ENCODE measurements at regions not wholly inside any gene's neighbourhood (a gene's known extent, or its start where the extent isn't known, plus 50 kb on each side); places are given as distances from the start of the nearest gene placed in this dataset.

- DNase-seq (ENCODE audit: low read depth, low spot score), result no peak
- TF ChIP-seq, protein P1, sequence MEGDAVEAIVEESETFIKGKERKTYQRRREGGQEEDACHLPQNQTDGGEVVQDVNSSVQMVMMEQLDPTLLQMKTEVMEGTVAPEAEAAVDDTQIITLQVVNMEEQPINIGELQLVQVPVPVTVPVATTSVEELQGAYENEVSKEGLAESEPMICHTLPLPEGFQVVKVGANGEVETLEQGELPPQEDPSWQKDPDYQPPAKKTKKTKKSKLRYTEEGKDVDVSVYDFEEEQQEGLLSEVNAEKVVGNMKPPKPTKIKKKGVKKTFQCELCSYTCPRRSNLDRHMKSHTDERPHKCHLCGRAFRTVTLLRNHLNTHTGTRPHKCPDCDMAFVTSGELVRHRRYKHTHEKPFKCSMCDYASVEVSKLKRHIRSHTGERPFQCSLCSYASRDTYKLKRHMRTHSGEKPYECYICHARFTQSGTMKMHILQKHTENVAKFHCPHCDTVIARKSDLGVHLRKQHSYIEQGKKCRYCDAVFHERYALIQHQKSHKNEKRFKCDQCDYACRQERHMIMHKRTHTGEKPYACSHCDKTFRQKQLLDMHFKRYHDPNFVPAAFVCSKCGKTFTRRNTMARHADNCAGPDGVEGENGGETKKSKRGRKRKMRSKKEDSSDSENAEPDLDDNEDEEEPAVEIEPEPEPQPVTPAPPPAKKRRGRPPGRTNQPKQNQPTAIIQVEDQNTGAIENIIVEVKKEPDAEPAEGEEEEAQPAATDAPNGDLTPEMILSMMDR (IDR thresholded peaks at IDR 0.05; ENCODE audit: insufficient read depth, low read length, missing control alignments), result no peak
- POLR2A ChIA-PET, result no interaction called here
- no peak overlapping the region for H3K4me3 ChIP-seq (ENCODE audit: low read depth, low read length)
- CTCF ChIA-PET, result no interaction called here
Measured at GRCh38 chr3:64985072-64985471, 297.3 kb upstream of the ADAMTS9 start.

GRCh38 chr3:64983583-64984359, 296.0 kb upstream of the ADAMTS9 start:
- no peak for DNase-seq (ENCODE audit: low read depth, low spot score)
- ChIA-PET CTCF (no interaction called here), POLR2A (no interaction called here)
- no peak overlapping the region for H3K4me3 ChIP-seq (ENCODE audit: low read depth, low read length)
- TF ChIP-seq, protein P1 (IDR thresholded peaks at IDR 0.05; ENCODE audit: insufficient read depth, low read length, missing control alignments), result no peak

DNA sequence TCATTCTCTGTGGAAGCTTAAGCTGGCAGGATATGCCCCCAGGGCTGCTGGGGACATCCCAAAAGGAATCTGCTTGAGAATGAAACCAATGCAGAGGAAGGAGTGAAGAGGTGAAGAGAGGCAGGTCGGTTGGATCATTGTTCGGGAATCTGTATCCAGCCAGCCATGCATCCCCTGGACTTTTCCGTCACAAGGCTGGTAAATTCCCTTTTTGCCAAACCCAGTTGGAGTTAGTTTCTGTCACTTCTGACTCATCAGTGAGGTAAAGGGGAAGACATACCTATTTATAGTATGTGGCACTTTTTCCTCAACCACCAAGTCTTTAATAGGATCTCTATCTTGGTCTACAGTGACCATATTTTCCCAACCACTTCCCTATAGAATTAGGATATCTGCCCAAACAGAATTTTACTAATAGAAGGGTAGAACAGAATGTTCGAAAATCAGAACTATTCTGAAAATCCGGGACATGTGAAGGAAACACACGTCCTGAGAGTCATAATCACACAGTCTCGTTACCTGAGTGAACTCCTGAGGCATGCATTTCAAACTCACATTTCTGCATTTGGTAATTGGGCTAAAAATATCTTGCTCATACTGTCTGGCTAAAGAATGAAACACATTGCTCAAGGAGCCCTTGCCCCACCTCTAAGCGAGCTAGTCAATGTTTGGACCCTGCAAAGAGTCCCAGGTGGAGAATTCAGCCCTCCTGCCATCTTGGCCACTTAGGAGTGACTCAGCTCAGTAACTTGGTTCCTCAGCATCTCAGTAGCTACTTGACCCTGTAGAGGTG, 289.7 kb upstream of the ADAMTS9 start:
- POLR2A ChIA-PET, result no interaction called here
- no peak overlapping the region for H3K4me3 ChIP-seq (ENCODE audit: low read depth, low read length)
- DNase-seq (ENCODE audit: low read depth, low spot score), result no peak
- TF ChIP-seq, protein P1 (IDR thresholded peaks at IDR 0.05; ENCODE audit: insufficient read depth, low read length, missing control alignments), result no peak
- CTCF ChIA-PET, result no interaction called here

DNA sequence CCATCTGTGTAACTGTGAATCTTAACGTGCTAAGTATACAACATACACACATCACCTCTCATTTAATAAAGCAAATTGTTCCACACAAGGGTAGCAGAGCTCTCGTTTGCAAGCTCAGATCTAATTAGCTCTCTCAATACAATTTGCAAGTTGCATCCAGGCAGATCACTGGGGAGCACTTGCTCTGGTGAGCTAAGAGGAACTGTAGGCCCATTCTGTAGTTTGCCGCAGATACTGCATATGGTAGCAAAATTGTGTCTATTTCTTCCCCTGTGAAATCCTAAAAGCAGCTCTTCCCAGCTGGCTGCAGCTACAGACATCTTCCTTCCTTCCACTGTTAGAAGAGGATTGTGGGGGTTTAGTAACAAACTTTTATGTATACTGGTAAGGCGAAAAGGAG, 288.7 kb upstream of the ADAMTS9 start:
- no peak for DNase-seq (ENCODE audit: low read depth, low spot score)
- CTCF ChIA-PET, result no interaction called here
- POLR2A ChIA-PET, result no interaction called here
- TF ChIP-seq, protein P1 (IDR thresholded peaks at IDR 0.05; ENCODE audit: insufficient read depth, low read length, missing control alignments), result no peak
- no peak overlapping the region for H3K4me3 ChIP-seq (ENCODE audit: low read depth, low read length)

GRCh38 chr3:64975147-64975546, 287.3 kb upstream of the ADAMTS9 start:
- no peak for DNase-seq (ENCODE audit: low read depth, low spot score)
- TF ChIP-seq, protein P1 (IDR thresholded peaks at IDR 0.05; ENCODE audit: insufficient read depth, low read length, missing control alignments), result no peak
- ChIA-PET CTCF (no interaction called here), POLR2A (no interaction called here)
- no peak overlapping the region for H3K4me3 ChIP-seq (ENCODE audit: low read depth, low read length)

DNA sequence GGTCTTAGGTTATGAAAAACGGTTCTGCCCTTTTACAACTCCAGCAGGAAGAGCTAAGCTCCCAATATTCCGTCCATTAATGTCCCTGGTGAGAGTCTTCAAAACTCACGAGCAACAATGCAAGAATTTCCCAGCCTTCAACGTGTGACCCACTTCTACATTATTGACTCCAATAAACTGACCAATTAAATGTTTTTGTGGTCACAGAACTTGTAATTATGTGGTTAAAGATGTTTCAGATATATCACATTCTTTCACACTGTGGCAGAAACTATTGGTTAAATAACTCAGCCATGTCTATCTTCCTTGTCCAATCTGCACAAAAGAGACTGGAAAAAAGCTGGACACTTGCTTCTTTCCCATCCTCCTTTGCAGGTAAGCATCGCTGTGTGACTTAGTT, 286.6 kb upstream of the ADAMTS9 start:
- no peak overlapping the region for H3K4me3 ChIP-seq (ENCODE audit: low read depth, low read length)
- POLR2A ChIA-PET, result no interaction called here
- DNase-seq (ENCODE audit: low read depth, low spot score), result no peak
- CTCF ChIA-PET, result no interaction called here
- TF ChIP-seq, protein P1 (IDR thresholded peaks at IDR 0.05; ENCODE audit: insufficient read depth, low read length, missing control alignments), result no peak

All from AG04449 (cell line).